Globus pallidus (tissue), 1 donor: ENCODE measurements at regions not wholly inside any gene's neighbourhood (a gene's known extent, or its start where the extent isn't known, plus 50 kb on each side); places are given as distances from the start of the nearest gene placed in this dataset.
A peak's percentile ranks its signal among the peaks of the same experiment; 100 is the strongest.

Experiments used
- DNase-seq: peaks from one replicate; pipeline ENCODE4 v3.0.0-alpha.2; 2015; ENCODE audit warnings: low spot score

DNA sequence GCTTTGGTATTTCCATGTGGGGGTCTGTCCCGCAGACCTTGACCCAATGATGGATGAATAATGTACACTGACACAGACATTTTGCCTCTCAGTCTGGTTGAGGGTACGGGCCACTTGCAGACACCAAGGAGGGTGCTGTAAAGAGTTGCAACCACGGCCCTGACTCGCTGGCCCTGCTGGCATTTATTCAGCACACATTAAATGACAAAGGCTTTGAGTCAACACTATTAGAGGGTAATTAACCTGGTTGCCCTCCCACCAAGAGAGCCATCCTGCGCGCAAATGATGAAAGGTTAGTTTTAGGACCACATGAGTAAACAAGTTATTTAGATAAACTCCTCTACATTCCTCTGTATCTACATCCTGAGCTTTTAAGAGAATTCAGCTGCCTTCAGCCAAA lies 308.9 kb upstream of the MMS22L start:
- DNase-seq: no peak

DNA sequence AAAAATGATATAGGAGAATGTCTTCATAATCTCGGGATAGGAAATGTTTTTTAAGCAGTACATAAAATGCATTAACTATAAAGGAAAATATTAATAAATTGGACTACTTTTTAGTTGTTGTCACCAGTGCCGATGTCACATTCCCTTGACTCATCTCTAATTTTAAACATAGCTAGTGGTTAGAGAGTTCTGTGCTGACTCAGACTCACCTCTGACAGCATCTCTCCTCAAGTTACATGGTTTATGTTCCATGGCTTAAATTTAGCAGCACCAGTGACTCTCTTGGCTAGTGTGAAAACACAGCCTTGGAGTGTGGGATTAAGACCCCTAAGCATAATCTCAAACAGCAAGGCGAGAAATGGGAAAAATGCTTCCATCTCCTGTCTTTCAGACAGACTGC lies 311.8 kb upstream of the MMS22L start:
- no peak for DNase-seq

DNA sequence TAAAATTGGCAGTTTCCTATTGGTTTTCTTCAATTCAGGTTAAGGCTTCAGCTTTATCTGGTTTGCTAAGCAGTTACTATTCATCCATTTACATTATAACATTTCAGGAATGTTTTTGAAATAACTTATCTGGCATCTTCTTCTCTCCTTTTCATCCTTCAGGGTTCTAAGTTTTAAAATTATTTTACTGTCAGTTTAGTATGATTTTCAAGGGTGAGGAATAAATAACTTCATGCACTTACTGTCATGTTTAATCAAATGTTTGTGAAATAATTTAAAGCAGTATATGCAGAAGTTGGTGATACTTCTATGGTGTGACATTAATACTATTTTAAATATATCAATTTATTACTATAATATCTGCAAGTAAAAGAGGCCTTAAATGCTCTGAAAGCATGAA lies 338.1 kb upstream of the MMS22L start:
- DNase-seq: no peak

DNA sequence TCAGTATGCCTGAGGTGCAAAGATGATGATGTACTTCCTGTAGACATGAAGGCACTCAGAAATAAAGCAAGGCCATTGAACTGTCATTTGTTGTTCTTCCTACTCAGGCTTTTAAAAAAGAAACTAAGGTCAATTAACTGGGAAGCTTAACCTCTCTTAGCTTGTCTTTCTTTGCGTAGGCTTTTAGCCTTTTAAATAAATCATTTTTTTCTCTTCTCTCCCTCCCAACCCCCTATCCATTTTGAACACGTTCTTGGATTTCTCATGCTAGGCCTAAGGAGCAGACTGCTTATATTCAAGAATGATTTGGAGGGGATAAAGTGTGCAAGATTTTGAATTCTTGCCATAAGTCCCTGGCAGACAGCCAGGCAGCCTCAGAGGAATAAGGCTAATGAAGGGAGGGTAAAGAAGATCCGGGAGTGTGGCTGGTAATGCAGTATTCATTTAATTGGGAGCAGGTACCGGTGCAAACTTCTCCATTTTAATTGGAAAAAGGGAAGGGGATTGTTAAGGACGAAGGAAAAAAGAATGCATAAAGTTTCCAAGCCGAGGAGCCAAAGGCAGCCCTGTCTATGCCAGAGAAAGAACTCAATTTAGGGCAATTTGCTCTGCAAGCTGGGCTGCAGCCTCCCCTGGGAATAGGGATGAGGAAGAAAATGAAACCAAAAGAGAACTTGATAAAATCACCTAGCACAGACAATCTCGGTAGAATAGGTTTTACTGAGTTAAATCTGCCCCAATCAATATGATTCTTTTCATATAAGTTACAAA lies 343.8 kb upstream of the MMS22L start:
- DNase-seq: peak; percentile 59

DNA sequence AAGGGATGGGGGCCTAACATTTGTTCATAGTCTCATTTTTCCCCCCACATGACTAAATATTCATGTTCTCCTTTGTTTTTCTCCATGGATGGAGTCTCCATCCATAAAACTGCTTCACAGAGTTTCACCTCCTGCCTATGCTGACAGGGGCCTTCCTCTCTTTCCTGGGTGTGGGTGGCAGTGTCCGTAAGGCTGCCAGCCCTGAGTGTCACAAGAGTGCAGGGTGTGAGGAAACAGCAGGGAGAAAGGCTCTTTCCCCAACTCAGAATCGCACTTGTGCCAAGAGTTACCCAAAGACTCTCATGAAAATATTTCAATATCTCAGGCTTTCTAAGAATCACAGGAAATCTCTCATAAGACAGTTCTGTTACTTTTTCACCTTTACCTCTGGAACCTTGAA lies 346.2 kb upstream of the MMS22L start:
- peak; percentile 19 for DNase-seq

DNA sequence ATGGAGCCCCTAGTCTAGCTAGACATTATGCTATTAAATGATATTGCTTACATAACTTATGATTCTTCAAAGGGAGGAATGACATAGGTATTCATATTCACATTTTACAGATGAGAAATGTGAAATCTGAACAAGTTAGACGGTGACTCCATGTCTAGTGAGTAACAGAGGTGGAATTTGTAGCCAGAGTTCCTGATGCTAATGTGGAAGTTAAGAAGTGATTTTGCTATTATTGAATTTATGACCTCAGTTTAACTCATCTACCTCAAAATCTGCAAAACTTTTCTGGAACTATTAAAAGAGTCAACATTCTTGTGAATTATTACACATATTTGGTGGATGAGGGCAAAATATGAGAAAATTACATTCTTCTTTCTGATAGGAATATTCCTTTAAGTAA lies 347.6 kb upstream of the MMS22L start:
- DNase-seq: no peak

DNA sequence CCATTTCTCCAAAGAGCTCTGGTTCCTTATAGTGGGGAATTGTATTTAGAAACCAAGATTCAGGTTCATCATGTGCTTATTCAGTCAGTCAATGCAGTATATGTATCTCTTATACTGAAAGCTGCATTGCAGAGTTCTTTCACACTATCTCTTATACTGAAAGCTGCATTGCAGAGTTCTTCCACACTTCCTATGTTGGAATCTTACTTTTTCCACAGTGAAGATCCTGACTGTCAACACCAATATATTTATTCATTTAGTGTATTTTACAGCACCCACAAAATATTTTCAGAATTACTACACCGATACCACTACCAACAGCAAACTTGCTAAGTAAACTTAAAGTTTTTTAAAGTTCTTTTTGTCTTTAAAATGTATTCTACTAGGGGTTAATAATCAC lies 349.3 kb upstream of the MMS22L start:
- DNase-seq: no peak

DNA sequence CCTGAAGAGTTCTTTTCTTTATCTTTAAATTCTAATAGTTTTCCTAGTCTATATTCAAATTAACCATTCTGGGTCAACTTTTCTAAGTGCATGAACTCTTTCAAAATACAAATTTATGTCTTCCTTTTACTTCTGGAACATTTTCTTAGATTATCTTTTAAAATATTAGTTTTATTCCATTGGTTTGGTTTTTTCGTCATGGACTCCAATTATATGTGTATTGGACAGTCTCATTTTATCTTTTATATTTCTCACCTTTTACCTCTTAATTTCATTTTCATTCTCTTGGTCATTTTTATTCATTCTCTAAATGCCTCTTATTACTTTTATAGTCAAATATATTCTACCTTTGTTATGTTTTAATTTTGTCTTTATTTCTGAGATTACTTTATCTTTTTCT lies 356.7 kb upstream of the MMS22L start:
- no peak for DNase-seq

DNA sequence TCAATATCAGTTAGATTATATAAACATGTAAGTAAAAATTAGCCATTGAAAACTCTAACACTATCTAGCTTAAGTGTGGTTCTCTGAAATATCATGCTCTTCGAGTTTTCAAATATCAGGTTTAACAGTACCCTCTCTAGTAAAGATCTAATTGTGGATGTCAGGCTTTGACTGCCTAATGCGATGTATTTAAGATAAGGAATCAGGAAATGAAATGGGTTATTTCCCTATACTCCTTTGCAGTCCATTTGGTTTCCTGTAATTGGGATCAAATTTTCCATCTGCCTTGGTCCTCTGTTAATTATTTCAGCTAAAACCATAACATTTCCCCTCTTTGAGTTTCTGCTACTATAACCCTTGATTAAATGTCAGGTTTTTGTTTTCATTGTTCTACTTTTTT lies 361.3 kb upstream of the MMS22L start:
- no peak for DNase-seq

DNA sequence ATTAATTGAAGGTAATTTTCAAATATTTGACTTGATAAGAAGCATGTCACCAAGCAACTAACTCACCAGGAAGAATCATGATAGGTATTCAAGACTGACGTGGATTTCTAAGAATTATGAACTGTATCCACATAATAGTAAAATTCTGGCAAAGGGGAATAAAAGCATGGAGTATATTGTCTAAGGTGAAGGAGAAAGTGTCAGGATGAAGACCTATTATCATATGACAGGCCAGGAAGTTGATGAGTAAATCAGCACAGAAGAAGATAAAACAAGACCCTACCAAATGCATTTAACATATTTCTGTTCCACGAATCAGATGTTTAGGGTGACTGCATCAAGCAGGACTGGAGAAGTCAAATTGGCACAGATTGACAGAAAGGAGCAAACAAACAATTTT lies 362.7 kb upstream of the MMS22L start:
- no peak for DNase-seq

DNA sequence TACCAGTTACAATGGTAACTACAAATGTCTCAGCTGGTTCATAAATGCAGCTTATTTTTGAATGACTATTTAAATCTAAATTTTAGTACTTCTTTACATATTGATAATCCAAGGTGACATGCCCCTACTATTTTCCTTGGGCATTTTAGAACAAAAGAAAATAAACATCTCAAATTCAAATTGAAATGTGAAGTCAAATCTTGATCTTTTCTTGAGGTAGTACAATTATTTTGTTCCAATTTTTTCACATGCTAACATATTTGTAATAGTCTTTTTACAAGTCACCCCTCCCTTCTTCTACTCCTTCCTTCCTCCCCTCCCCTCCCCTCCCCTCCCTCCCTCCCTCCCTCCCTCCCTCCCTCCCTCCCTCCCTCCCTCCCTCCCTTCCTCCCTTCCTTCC lies 370.1 kb upstream of the MMS22L start:
- no peak for DNase-seq

DNA sequence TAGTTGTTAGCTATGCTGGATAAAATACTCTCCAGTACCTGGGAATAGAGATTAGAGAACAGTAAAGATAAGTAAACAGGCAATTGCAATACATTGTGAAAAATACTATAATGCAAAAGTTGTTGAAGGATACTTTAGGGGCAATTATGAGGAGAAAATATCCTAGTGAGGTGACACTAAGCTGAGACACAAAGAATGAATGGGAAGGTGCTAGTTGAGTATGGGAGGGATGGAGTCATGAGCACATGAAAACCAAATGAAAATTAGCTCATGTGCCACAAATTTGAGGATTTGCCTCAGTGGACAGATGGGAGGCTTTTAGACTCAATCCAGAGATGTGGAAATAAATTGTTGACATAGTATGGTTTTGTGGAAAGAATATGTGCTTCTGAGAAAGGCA lies 370.5 kb upstream of the MMS22L start:
- DNase-seq: no peak

DNA sequence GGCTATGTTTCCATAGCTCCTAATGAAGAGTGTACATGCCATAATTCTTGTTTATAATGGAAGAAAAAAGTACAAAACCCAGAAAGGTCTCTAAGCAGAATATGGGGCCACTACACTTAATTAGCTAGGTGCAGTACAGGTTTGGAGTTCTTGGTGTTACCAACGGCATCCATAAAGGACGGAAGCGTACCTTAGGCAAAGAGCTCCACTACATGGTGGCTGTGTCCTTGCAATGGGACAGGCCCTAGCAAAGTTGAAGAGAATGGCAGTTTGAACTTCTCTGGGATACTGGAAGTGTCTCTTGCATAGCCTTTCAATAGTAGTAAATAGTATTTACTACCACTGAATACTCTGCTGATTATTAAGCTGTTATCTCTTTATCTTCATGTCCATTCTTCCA lies 371.7 kb upstream of the MMS22L start:
- no peak for DNase-seq

DNA sequence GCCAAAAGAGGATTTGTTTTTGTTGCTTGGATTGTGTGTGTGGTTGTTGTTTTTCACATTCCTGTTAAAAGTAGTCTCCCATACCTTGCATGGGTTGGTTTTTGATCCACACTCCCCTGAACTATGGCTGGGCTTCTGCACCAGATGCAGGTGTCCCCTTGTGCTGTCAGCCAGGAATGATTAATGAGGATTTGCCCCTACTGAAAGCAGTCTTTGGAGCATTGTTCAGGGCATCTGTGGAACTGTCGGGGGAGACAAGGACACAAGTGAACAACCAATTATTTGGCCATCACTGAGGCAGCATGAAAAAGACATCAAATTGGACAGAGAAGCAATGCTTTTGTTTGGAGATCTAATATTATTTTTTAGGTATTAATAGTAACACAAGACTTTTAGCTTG lies 373.2 kb upstream of the MMS22L start:
- peak; percentile 31 for DNase-seq

DNA sequence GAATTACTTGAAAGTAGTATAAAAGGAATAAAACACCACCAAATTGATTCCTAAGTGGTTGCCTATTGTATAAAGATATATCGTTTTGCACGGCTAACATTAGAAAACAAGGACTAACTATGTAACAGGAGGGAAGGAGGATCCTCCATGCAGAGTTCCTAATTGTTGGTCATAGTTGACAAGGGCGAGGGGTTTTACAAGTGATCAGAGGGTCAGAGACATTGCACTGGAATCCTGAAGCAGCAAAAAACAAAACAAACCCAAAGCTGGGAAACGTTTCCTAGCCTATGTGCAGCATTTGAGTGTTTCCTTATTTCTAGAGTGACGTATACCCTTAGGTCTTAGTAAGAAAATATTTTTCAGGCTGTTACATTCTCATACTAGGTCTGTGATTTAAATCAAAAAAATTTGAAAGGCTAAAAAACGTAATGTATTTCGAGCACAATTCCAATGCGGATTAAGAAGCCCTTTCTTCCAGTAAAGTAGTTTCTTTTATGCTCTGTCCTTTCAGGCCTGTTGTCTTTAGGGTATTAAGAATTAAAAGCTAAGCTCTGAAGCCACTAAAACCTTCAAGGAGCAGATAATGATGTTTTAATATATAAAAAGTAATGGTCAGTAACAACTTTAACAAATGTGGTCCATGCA lies 373.8 kb upstream of the MMS22L start:
- DNase-seq: no peak

DNA sequence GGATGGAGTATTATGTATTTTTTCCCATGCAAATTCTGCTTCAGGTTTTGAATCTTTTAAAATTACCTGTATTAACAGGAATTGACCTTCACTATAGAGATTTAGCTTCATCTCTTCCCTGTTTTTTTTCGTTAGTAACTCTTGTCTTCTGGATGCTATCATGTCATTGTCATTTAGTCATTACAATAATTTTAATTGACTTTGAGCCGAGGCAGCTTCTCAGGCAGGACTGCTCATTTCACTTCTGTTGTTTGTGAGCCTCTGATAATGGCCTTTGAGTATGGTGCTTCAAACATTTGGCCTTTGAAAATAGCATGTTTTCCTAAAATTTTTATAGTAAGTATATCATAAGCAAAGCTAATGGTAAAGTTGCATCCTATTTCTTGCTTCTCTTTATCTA lies 375.1 kb upstream of the MMS22L start:
- DNase-seq: no peak

DNA sequence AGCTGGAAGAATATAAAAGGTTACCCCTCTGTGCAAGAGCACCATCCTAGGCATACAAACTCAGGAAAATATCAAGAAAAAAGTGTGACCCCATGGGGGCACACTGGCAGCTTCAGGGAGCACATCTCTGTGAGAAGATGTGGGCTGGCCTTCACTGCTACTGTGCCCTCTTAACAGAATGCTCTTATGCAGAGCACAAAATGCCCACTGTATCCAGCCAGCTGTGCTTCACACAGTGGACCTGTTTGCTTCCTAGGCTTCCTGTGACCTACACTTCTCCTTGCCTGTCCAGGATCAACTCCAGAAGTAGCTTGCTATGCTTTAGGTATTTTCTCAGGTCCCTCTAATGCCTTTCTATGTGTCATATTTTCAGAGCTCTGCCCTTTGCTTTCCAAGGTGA lies 380.2 kb upstream of the MMS22L start:
- peak; percentile 38 for DNase-seq

DNA sequence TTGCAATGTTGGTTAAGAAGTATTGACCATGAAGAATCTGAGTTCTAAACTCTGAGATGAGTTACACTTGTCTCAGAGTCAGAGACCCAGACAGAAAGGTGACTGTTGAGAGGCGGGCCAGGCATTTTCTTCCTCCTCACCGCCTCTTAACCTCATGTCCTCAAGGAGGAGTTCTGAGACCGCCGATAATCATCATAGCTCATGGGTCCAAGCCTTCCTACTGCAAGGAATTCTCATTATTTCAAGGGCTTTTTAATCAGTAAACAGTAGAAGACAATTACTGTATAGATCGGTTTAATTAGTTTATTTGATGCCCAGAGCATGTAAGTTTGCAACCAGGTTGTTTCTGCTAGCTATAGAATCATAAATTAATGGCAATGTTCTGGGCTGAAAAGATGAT lies 382.4 kb upstream of the MMS22L start:
- DNase-seq: no peak

DNA sequence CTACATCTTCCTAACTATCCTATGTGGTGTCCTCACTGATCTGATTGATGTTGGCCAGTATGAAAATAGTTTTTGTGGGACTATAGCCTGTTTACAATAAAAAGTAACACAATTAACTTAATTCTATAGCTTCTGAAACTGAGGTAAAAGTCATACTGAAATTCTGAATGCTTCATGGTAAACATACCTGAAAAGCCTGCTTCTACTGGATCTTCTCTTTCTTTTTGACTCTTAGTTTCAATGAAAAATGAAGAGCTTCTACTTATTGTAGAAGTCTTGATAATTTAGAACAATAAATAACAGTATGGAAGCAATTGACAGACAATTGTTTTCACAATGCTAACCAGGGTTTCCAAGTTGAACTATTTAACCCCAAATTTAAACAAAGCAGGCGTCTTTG lies 383.9 kb upstream of the MMS22L start:
- DNase-seq: no peak

DNA sequence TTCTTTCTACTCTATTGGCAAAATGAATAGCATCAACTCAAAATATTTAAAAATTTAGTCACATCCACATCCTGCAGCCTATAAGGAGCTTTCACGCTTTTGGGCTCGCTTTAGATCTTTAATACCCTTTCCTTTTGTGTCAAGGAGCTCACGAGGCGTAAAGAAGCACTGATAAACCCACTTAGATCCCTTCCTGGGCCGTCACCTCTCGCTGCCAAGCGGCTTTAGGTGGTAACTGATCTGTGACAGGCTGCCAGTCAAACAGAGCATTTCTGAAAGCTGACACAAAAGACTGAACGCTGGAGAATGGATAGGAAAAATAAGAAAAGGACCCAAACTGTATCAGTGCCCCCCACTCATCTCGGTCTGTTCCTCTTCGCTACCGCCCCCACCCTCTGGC lies 385.7 kb upstream of the MMS22L start:
- DNase-seq: peak; percentile 52

DNA sequence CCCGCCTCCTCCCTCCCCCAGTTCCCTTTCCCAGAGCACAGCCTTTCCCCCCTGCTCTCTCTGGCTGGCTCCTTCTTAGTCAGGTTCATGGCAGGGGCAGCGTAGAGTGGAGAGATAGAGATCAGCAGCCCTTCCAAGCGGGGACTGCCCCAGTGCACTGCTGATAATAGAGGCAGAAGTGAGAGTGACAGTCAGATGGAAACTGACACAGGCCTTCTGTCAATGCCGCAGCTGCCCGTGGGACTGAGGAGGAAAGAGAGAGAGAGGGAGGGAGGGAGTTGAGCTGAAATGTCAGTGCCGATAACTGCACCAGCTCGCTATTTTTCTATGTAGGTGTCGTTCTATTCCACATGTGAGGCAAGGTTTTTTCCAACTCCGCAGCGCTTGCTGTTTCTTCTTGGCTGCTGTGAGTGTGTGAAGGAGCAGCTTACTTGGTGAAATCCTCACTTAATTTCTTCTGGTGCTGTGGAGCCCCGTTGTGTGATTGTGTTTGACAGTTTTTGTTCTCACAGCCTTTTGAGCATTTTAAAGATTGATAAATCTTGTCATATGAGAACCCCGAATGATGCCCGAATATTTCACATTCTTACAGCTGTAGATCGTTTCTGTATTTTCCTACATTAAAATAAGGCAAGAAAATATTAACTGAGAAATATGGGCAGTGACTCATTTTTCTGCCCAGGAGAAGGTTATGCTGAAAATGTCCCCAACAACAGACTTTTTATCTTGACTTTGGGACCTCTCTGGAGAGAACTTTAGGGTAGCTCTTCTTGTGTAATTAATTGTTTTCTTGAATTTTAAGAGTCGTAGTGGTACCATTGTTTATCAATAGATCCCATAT lies 386.4 kb upstream of the MMS22L start:
- DNase-seq: peak; percentile 83

DNA sequence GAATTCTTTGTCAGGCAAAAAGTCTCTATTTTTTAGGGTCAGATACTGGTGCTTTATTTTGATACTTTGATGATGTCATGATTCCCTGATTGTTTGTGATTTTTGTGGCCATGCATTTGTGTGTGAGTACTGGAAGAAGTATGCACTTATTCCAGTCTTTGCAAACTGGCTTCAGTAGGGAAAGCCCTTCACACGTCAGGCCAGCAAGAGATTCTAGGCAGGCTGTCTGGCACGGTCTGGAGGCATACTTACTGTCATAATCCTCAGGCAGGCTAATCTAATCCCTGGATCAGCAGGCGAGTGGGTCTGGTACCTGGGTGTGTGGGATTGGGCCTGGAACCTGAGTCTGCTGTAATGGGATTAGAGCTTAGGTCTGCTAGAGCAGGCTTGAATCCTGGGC lies 391.8 kb upstream of the MMS22L start:
- no peak for DNase-seq

DNA sequence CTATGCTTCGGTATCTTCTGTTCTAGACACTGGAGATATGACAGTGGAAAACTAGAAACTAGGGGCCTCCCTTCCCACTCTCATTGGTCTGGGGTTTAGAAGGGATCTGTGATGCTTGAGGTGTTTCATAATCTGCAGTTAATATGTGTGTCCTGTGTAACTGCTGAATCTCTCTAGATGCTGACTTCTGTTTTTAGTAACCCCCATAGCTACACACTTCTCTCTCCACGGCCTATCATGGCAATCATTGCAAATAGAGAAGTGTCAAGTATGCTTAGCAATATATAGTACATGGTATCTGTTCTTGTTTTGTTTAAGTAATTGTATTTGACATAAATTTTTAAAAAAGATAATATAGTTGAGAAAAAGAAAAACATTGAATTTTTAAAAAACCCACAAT lies 394.6 kb upstream of the MMS22L start:
- DNase-seq: no peak
